NCI-H2171 (cell line): ENCODE measurements at regions not wholly inside any gene's neighbourhood (a gene's known extent, or its start where the extent isn't known, plus 50 kb on each side); places are given as distances from the start of the nearest gene placed in this dataset.
"Not testable (repeated sequence)": the region's sequence is repeated elsewhere in the genome, so short reads cannot be mapped to it uniquely, and the experiment has no call there.

Source experiments
- DNase-seq: peaks from one replicate; lab custom pipeline; 2025; lab: John Stamatoyannopoulos, UW

- no peak for DNase-seq
These were observed 145.1 kb downstream of the TM2D1 start for GRCh38 chr1:61579802-61580201.

DNA sequence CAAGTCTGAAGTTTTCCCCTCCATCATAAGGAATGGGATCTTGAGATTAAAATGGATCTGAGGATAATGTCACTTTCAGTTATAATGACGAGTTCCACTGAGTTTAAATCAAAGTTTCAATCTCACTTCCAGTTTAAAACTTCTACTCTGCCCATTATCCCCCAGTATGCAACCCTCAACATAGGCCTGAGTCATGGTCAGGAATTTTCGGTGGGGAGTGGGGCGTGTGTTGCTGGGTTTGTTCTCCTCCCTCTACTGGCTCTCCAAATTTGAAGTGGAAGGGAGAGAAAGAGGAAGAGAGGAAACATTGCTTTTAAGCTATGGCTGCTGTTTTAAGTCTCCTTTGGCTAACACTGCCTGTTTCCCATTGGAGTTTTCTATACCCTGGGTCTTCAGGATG, 152.9 kb downstream of the TM2D1 start:
- DNase-seq, result no peak

- no peak for DNase-seq
These were observed 154.8 kb downstream of the TM2D1 start for GRCh38 chr1:61570191-61570590.

GRCh38 chr1:61569303-61569621, 155.7 kb downstream of the TM2D1 start:
- DNase-seq, result no peak

- DNase-seq, result peak; percentile 33
These were observed 156.3 kb downstream of the TM2D1 start for GRCh38 chr1:61568460-61569302.

DNA sequence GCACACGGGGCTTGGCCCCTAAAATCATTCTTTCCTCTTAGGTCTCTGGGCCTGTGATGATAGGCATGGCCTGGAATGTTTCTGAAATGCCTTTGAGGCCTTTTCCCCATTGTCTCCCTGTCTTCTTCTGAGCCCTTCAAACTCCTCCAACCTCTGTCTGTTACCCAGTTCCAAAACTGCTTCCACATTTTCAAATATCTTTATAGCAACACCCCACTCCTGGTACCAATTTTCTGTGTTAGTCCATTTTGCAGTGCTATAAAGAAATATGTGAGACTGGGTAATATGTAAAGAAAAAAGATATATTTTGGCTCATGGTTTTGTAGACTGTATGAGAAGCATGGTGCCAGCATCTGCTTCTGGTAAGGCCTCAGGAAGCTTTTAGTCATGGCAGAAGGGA, 158.8 kb downstream of the TM2D1 start:
- no peak for DNase-seq

GRCh38 chr1:61563611-61564010, 161.3 kb downstream of the TM2D1 start:
- DNase-seq, result no peak

GRCh38 chr1:61561666-61562065, 163.3 kb downstream of the TM2D1 start:
- DNase-seq, result no peak

- no peak for DNase-seq
These were observed 164.6 kb downstream of the TM2D1 start for GRCh38 chr1:61560385-61560784.

DNA sequence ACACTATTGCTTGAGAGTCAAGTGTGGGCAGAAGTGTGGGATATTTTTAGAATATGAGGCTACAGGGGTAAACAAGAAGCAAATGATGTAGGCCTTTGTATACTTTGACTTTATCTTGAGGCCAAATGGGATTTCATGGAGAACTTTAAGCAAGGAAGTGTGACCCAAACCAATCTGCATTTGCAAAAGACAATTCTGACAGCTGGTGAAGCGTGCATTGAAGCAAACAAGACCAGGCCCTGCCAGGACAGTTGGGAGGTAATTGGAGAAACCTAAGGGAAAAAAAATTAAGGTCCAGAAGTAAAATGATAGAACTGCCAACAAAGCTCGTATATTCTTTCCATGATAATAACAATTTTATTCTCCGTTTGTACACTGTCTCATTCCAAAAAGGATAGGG, 168.3 kb downstream of the TM2D1 start:
- DNase-seq, result no peak

DNA sequence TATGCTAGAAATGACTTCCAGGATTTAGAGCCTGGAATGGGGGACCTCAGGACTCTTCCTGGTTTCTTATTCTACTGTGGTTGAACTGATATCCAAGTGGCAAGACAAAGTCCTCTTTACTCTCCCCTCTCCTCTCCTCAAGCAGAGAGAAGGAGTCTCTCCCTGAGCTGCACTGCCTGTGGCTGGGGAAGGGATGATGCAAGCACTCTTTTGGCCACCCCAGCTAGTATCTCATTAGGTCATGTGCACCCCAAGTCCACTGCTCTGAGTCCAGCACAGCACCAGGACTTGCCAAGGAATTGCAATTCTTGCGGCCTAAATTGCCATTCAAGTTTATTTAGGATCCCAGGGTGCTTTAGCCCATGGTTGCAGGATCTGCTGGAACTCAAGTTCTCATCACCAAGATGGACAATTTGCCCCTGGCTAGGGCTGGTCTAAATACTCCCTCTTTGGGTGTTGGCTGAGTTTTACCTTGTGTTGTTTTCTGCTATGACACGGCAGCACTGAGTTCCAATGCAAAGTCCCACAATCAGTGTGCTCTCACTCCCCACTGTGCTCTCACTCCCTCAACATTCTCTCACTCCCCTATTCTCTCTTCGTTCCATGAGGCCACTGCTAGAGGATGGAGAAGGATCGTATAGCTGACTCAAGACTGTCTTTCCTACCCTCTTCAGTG, 172.2 kb downstream of the TM2D1 start:
- DNase-seq, result no peak

GRCh38 chr1:61547302-61547701, 177.6 kb downstream of the TM2D1 start:
- DNase-seq, result not testable (repeated sequence)

DNA sequence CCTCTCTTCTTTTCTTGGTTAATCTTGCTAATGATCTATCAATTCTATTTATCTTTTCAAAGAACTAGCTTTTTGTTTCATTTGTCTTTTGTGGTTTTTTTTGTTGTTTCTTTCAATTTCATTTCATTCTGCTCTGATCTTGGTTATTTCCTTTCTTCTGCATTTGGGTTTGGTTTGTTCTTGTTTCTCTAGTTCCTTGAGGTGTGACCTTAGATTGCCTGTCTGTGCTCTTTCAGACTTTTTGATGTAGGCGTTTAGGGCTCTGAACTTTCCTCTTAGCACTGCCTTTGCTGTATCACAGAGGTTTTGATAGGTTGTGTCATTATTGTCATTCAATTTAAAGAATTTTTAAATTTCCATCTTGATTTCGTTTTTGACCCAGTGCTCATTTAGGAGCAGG, 180.1 kb downstream of the TM2D1 start:
- not testable (repeated sequence) for DNase-seq

DNA sequence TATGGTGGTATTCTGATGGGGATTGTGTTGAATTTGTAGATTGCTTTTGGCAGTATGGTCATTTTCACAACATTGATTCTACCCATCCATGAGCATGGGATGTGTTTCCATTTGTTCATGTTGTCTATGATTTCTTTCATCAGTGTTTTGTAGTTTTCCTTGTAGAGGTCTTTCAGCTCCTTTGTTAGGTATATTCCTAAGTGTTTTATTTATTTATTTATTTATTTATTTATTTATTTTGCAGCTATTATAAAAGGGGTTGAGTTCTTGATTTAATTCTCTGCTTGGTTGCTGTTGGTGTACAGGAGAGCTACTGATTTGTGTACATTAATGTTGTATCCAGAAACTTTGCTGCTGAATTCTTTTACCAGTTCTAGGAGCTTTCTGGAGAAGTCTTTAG, 181.4 kb downstream of the TM2D1 start:
- not testable (repeated sequence) for DNase-seq

DNA sequence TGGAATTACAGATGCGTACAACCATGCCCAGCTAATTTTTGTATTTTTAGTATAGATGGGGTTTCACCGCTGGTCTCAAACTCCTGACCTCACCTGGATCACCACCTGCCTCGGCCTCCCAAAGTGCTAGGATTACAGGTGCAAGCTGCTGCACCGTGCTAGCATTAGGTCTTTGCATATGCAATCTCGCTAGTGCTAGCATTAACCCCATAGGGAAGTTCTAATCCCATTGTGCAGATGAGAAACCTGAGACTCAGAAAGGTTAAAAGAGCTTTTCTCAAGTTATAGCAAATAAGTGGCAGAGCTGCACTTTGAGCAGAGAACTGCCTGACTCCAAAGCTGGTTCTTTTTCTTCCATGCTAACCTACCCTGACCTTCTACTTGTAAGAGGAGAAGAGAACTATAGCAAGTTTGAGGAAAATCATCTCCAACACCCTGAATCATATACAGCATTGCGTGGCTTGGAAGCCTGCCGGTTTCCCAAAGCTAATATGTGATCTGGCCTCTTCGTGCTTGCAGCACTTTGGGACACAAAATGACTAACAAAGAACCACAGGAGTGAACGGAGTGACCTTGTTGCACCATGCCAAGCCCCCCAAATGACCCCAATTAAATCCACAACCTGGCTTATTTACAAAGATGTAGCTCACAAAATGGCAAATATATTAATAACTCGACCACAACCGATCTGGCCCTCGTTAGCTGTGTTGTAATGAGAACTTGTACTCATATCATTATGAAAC, 185.1 kb downstream of the TM2D1 start:
- DNase-seq, result no peak

- DNase-seq, result no peak
These were observed 186.7 kb downstream of the TM2D1 start for GRCh38 chr1:61538228-61538627.

DNA sequence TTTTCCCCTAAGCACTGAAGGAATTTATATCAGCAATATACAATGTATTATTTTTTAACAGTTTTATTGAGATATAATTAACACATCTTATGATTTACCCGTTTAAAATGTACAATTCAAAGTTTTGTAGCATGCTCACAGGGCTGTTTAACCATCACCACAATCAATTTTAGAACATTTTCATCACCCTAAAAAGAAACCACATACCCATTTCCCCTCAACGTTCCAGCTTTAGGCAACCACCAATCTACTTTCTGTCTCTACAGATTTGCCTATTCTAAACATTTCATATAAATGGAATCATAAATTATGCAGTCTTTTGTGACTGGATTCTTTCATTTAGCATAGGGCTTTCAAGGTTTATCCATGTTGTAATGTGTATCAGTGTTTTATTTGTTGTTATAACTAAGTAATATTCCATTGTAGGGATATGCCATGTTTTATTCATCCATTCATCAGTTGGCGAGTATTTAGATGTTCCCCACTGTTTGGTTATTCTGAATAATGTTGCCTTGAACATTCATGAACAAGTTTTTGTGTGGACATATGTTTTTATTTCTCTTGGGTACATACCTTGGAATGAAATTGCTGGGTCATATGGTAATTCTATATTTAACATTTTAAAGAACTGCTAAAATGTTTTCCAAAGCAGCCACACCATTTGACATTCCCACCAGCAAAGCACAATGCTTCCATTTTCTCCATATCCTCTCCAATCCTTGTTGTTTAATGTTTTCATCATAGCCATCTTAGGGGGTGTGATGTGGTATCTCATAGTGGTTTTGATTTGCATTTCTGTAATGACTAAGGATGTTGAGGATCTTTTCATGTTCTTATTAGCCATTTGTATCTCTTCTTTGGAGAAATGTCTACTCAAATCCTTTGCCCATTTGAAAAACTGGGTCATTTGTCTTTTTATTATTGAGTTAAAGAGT, 188.5 kb downstream of the TM2D1 start:
- DNase-seq, result no peak

DNA sequence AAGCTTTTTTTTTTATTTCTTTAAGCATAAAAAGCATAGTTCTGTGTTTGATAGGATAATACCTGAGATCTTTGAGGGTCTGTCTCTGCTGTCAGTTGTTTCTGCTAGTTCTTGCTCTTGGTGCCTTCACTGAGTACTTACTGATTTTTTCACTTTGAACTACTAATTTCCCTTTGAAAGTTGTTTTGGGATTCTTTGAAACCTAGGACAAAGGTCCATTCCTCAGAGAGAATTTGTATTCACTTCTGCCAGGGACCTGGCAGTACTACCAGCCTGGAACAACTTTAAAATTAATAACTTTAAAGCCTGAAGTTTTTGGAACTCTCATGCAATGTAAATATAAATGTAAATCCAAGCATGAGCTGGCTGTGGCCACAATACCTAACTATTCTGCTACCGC, 190.1 kb downstream of the TM2D1 start:
- no peak for DNase-seq

DNA sequence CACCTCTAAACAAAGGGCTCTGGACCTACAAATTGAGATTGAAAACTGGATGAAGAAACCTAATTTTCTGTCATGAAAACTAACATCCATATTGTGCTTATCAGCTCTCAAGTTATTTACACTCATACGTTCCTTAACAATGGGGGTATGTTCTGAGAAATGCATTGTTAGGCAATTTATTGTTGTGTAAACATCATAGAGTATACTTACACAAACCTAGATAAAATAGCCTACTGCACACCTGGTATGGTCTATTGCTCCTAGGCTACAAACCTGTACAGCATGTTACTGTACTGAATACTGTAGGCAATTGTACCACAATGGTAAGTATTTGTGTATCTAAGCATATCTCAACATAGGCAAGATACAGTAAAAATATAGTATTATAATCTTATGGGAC, 191.4 kb downstream of the TM2D1 start:
- no peak for DNase-seq

DNA sequence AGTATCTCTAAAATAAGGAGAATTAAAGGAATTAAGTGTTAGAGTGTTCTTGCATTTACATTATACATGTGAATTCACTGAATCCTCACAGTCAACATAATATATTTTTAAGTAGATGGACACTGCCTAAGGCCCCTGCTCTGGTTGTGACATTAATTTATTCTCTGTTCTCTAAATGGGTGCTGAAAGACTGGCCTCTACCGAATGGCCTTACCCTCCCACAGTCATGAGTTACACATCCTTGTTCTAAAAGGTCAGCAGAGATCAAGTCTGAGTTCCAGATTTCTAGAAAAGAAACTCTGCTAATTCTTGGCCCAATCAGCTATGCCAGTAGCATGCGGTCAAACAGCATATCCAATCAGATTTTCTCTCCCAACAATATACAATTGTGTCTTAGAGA, 193.2 kb downstream of the TM2D1 start:
- no peak for DNase-seq

GRCh38 chr1:61523893-61524605, 200.9 kb downstream of the TM2D1 start:
- peak; percentile 0 for DNase-seq
